ENCODE measurements at regions not wholly inside any gene's neighbourhood (a gene's known extent, or its start where the extent isn't known, plus 50 kb on each side); places are given as distances from the start of the nearest gene placed in this dataset.

DNA sequence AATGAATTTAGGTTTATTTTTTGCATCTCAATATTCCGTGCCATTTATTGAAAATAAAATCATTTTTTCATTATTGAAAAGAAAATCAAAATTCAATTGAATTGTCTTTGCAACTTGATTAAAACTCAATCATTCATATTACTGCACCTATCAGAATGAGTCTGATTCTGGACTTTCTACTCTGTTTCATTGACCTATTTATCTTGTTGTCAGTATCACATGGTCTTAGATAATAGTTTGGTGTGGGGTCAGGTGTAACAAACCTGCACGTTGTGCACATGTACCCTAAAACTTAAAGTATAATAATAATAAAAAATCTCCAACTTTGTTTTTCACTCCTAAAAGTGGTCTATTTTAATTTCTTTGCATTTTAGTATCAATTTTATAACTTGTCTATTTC lies 422.9 kb downstream of the RAD51AP2 start:
- TF ChIP-seq, protein P1, sequence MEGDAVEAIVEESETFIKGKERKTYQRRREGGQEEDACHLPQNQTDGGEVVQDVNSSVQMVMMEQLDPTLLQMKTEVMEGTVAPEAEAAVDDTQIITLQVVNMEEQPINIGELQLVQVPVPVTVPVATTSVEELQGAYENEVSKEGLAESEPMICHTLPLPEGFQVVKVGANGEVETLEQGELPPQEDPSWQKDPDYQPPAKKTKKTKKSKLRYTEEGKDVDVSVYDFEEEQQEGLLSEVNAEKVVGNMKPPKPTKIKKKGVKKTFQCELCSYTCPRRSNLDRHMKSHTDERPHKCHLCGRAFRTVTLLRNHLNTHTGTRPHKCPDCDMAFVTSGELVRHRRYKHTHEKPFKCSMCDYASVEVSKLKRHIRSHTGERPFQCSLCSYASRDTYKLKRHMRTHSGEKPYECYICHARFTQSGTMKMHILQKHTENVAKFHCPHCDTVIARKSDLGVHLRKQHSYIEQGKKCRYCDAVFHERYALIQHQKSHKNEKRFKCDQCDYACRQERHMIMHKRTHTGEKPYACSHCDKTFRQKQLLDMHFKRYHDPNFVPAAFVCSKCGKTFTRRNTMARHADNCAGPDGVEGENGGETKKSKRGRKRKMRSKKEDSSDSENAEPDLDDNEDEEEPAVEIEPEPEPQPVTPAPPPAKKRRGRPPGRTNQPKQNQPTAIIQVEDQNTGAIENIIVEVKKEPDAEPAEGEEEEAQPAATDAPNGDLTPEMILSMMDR (IDR thresholded peaks at IDR 0.05; ENCODE audit: poor library complexity), result no peak
- TF ChIP-seq EZH2 (IDR thresholded peaks at IDR 0.05; ENCODE audit: borderline replicate concordance), result no peak

Measured in hepatocyte (in vitro differentiated cells).